Liver (tissue), 8 donors: ENCODE measurements at regions not wholly inside any gene's neighbourhood (a gene's known extent, or its start where the extent isn't known, plus 50 kb on each side); places are given as distances from the start of the nearest gene placed in this dataset.

Source experiments
- DNase-seq: peaks from one replicate; pipeline ENCODE4 v3.0.0-alpha.2; 2017; ENCODE audit warnings: low spot score
- H3K27ac ChIP-seq, 2 donors: one replicate each; pipeline ENCODE4 v1.7.0; 2013; ENCODE audit warnings: inconsistent platforms in 2 of 2, low read length in 2 of 2, control low read depth in 1 of 2, low read depth in 1 of 2, mild to moderate bottlenecking in 1 of 2
- H3K27me3 ChIP-seq, 4 donors: one replicate each; pipeline versions ENCODE4 v1.6.1 to v1.7.0; 2013; ENCODE audit warnings: low read length in 3 of 4, inconsistent platforms in 1 of 4, mild to moderate bottlenecking in 1 of 4, moderate library complexity in 1 of 4; ENCODE audit not compliant: control insufficient read depth in 4 of 4, insufficient read depth in 4 of 4
- H3K36me3 ChIP-seq, 4 donors: one replicate each; pipeline versions ENCODE4 v1.6.1 to v1.7.0; 2013; ENCODE audit warnings: low read length in 3 of 4, mild to moderate bottlenecking in 3 of 4, low read depth in 1 of 4, moderate library complexity in 1 of 4; ENCODE audit not compliant: control insufficient read depth in 4 of 4, insufficient read depth in 3 of 4
- H3K4me1 ChIP-seq, 4 donors: one replicate each; pipeline versions ENCODE4 v1.6.1 to v1.7.0; 2013; ENCODE audit warnings: low read length in 3 of 4, mild to moderate bottlenecking in 3 of 4, moderate library complexity in 1 of 4; ENCODE audit not compliant: control insufficient read depth in 4 of 4, insufficient read depth in 4 of 4
- H3K4me3 ChIP-seq, 3 donors: one replicate each; pipeline versions ENCODE4 v1.6.1 to v1.7.0; 2013; ENCODE audit warnings: low read length in 3 of 3, control low read depth in 1 of 3, low read depth in 1 of 3, mild to moderate bottlenecking in 1 of 3
- H3K9ac ChIP-seq, 2 donors: one replicate each; pipeline ENCODE4 v1.7.0; 2013; ENCODE audit warnings: low read length in 2 of 2, mild to moderate bottlenecking in 2 of 2, moderate library complexity in 2 of 2, control low read depth in 1 of 2, low read depth in 1 of 2
- H3K9me3 ChIP-seq, 4 donors: one replicate each; pipeline versions ENCODE4 v1.6.1 to v1.7.0; 2013; ENCODE audit warnings: low read length in 3 of 4; ENCODE audit not compliant: control insufficient read depth in 4 of 4
- ATF3 ChIP-seq: IDR thresholded peaks from 2 replicates; pipeline ENCODE4 v1.6.1; 2016; ENCODE audit warnings: antibody characterized with exemption
- CTCF ChIP-seq: fragments of 150-350 bp; IDR thresholded peaks from 2 replicates; pipeline ENCODE4 v1.5.1; 2017; ENCODE audit warnings: improper control_type of control experiment, low read depth, low read length; ENCODE audit not compliant: missing input control
- EGR1 ChIP-seq, 2 donors: IDR thresholded peaks; 2 replicates each; pipeline ENCODE4 v1.6.1; 2016 to 2018; ENCODE audit warnings: antibody characterized with exemption in 2 of 2, low read depth in 2 of 2
- FOXA1 ChIP-seq: IDR thresholded peaks from 2 replicates; pipeline ENCODE4 v1.6.1; 2016; ENCODE audit warnings: antibody characterized with exemption
- FOXA2 ChIP-seq: IDR thresholded peaks from 2 replicates; pipeline ENCODE4 v1.6.1; 2016; ENCODE audit warnings: antibody characterized with exemption
- HNF4A ChIP-seq, 2 donors: conservative IDR thresholded peaks; 2 replicates each; pipeline ENCODE4 v1.6.1; 2016; ENCODE audit warnings: antibody characterized with exemption in 2 of 2, mild to moderate bottlenecking in 2 of 2
- HNF4G ChIP-seq: IDR thresholded peaks from 2 replicates; pipeline ENCODE4 v1.6.1; 2016; ENCODE audit warnings: antibody characterized with exemption
- JUND ChIP-seq, 2 donors: IDR thresholded peaks; 2 replicates each; pipeline ENCODE4 v1.6.1; 2016; ENCODE audit warnings: antibody characterized with exemption in 2 of 2
- MAX ChIP-seq: IDR thresholded peaks from 2 replicates; pipeline ENCODE4 v1.6.1; 2016; ENCODE audit warnings: antibody characterized with exemption
- NR2F2 ChIP-seq: IDR thresholded peaks from 2 replicates; pipeline ENCODE4 v1.6.1; 2016; ENCODE audit warnings: antibody characterized with exemption
- RAD21 ChIP-seq, 2 donors: IDR thresholded peaks; 2 replicates each; pipeline ENCODE4 v1.6.1; 2016; ENCODE audit warnings: antibody characterized with exemption in 2 of 2, mild to moderate bottlenecking in 2 of 2
- REST ChIP-seq: IDR thresholded peaks from 2 replicates; pipeline ENCODE4 v1.6.1; 2016; ENCODE audit warnings: antibody characterized with exemption, mild to moderate bottlenecking
- RXRA ChIP-seq, 2 donors: IDR thresholded peaks; 2 replicates each; pipeline ENCODE4 v1.6.1; 2017 to 2018; ENCODE audit warnings: antibody characterized with exemption in 2 of 2, mild to moderate bottlenecking in 1 of 2
- SP1 ChIP-seq: IDR thresholded peaks from 2 replicates; pipeline ENCODE4 v1.6.1; 2018; ENCODE audit warnings: antibody characterized with exemption, mild to moderate bottlenecking
- TAF1 ChIP-seq: conservative IDR thresholded peaks from 2 replicates; pipeline ENCODE4 v1.6.1; 2016; ENCODE audit warnings: antibody characterized with exemption, mild to moderate bottlenecking
- YY1 ChIP-seq: IDR thresholded peaks from 2 replicates; pipeline ENCODE4 v1.6.1; 2016; ENCODE audit warnings: antibody characterized with exemption, mild to moderate bottlenecking
- ZBTB33 ChIP-seq: IDR thresholded peaks from 2 replicates; pipeline ENCODE4 v1.6.1; 2016; ENCODE audit warnings: antibody characterized with exemption
- WGBS: extraction: QIAGEN DNeasy Blood & Tissue Kit; methylation state at CpG from one replicate; pipeline ENCODE4 v1.1.7; 2013; 5-methylcytosine and 5-hydroxymethylcytosine counted together
- donor health status: healthy.
- donor health status: healthy.
- donor health status: healthy.
- donor health status: healthy.
- donor health status: healthy.

GRCh38 chr6:141501616-141502015, 631.1 kb upstream of the GJE1 start:
- TF ChIP-seq REST: no peak
- TF ChIP-seq TAF1: no peak
- no peak for TF ChIP-seq ZBTB33
- TF ChIP-seq NR2F2: no peak
- no peak for TF ChIP-seq HNF4A (conservative IDR thresholded peaks at IDR 0.05)
- no peak for TF ChIP-seq YY1
- TF ChIP-seq MAX: no peak
- no peak for TF ChIP-seq ATF3
- TF ChIP-seq RAD21 (IDR thresholded peaks at IDR 0.05): no peak
- TF ChIP-seq SP1: no peak
- no peak for TF ChIP-seq EGR1 (IDR thresholded peaks at IDR 0.05; ENCODE audit: low read depth in 2 of 2)
- no peak for TF ChIP-seq CTCF
- TF ChIP-seq FOXA1: no peak
- no peak for TF ChIP-seq HNF4G
- no peak for TF ChIP-seq FOXA2
- no peak for TF ChIP-seq JUND (IDR thresholded peaks at IDR 0.05)
- no peak for TF ChIP-seq RXRA (IDR thresholded peaks at IDR 0.05)
- no peak overlapping the region for H3K4me3 ChIP-seq
- WGBS: 94% methylated on average over 1 of the region's 1 CpG
- H3K27me3 ChIP-seq: no peaks in the 10 kb centered on the region
- DNase-seq: no peak
- H3K9ac ChIP-seq: no peak overlapping the region
- no peak overlapping the region for H3K27ac ChIP-seq
- H3K36me3 ChIP-seq: no peaks in the 10 kb centered on the region
- H3K9me3 ChIP-seq: peaks cover 0 to 7% (median 3%) of the 10 kb centered on the region in 4 donors
- no peaks in the 10 kb centered on the region for H3K4me1 ChIP-seq

GRCh38 chr6:141498977-141499376, 633.7 kb upstream of the GJE1 start:
- Histone ChIP-seq H3K36me3 (no peaks in the 10 kb centered on the region), H3K4me1 (no peaks in the 10 kb centered on the region), H3K9ac (no peak overlapping the region), H3K27me3 (no peaks in the 10 kb centered on the region), H3K9me3 (no peaks in the 10 kb centered on the region), H3K27ac (no peak overlapping the region), H3K4me3 (no peak overlapping the region)
- DNase-seq: no peak
- 79% methylated on average over 3 of the region's 3 CpGs for WGBS
- TF ChIP-seq ZBTB33 (no peak), MAX (no peak), REST (no peak), YY1 (no peak), RXRA (IDR thresholded peaks at IDR 0.05) (no peak), HNF4A (conservative IDR thresholded peaks at IDR 0.05) (no peak), RAD21 (IDR thresholded peaks at IDR 0.05) (no peak), EGR1 (IDR thresholded peaks at IDR 0.05; ENCODE audit: low read depth in 2 of 2) (no peak), HNF4G (no peak), FOXA2 (no peak), FOXA1 (no peak), TAF1 (no peak), SP1 (no peak), ATF3 (no peak), JUND (IDR thresholded peaks at IDR 0.05) (no peak), NR2F2 (no peak)
